RWPE2 (cell line): ENCODE measurements at regions not wholly inside any gene's neighbourhood (a gene's known extent, or its start where the extent isn't known, plus 50 kb on each side); places are given as distances from the start of the nearest gene placed in this dataset.
A peak's percentile ranks its signal among the peaks of the same experiment; 100 is the strongest.

Source experiments
- ATAC-seq: fragments of 200-7000 bp; cut with Tn5 transposase; 3 replicates; pipeline ENCODE4 v1.9.1; 2021; ENCODE audit warnings: low read depth
- DNase-seq: peaks from one replicate; pipeline ENCODE4 v3.0.0-alpha.2; 2020; ENCODE audit warnings: low spot score
- H3K27ac ChIP-seq: fragments of 450-650 bp; 2 replicates; pipeline ENCODE4 v1.5.1; 2017; ENCODE audit warnings: mild to moderate bottlenecking; ENCODE audit not compliant: poor library complexity, severe bottlenecking
- H3K27me3 ChIP-seq: fragments of 250-450 bp; sonication (Bioruptor Pico); 2 replicates; pipeline ENCODE4 v1.5.1; 2021; ENCODE audit warnings: mild to moderate bottlenecking, moderate library complexity; ENCODE audit not compliant: insufficient read depth, poor library complexity, severe bottlenecking
- H3K36me3 ChIP-seq: fragments of 250-450 bp; sonication (Bioruptor Pico); 2 replicates; pipeline ENCODE4 v1.5.1; 2020; ENCODE audit warnings: low read depth, mild to moderate bottlenecking, moderate library complexity
- H3K4me1 ChIP-seq: fragments of 250-450 bp; sonication (Bioruptor Pico); 2 replicates; pipeline ENCODE4 v1.5.1; 2021; ENCODE audit warnings: mild to moderate bottlenecking, moderate library complexity; ENCODE audit not compliant: insufficient read depth, poor library complexity, severe bottlenecking
- H3K4me3 ChIP-seq: fragments of 250-450 bp; sonication (Bioruptor Pico); 2 replicates; pipeline ENCODE4 v1.5.1; 2021; ENCODE audit warnings: mild to moderate bottlenecking, moderate library complexity; ENCODE audit not compliant: severe bottlenecking
- H3K9me3 ChIP-seq: fragments of 250-450 bp; sonication (Bioruptor Pico); 2 replicates; pipeline ENCODE4 v1.5.1; 2021; ENCODE audit warnings: mild to moderate bottlenecking, moderate library complexity; ENCODE audit not compliant: severe bottlenecking
- CTCF ChIP-seq: fragments of 450-650 bp; IDR thresholded peaks from one replicate; pipeline ENCODE4 v1.5.1; 2017; ENCODE audit warnings: mild to moderate bottlenecking, moderate library complexity; ENCODE audit not compliant: poor library complexity, severe bottlenecking

- DNase-seq (no peak), ATAC-seq (no peak)
- no peaks in the 10 kb centered on the region for H3K9me3 ChIP-seq
- no peak for TF ChIP-seq CTCF
- H3K27me3 ChIP-seq, result no peaks in the 10 kb centered on the region
- no peaks in the 10 kb centered on the region for H3K36me3 ChIP-seq
- no peak overlapping the region for H3K27ac ChIP-seq
- H3K4me1 ChIP-seq, result no peaks in the 10 kb centered on the region
- H3K4me3 ChIP-seq, result no peak overlapping the region
These were observed 439.3 kb upstream of the CDH8 start for GRCh38 chr16:62475573-62475972.

GRCh38 chr16:62462971-62463370 lies 426.7 kb upstream of the CDH8 start:
- Histone ChIP-seq H3K4me3 (no peak overlapping the region), H3K9me3 (no peaks in the 10 kb centered on the region)
- no peak for TF ChIP-seq CTCF

GRCh38 chr16:62450291-62450690 lies 414.1 kb upstream of the CDH8 start:
- no peak for TF ChIP-seq CTCF
- no peaks in the 10 kb centered on the region for H3K9me3 ChIP-seq
- no peaks in the 10 kb centered on the region for H3K27me3 ChIP-seq
- H3K4me3 ChIP-seq, result no peak overlapping the region
- H3K27ac ChIP-seq, result no peak overlapping the region
- peaks cover 5% of the 10 kb centered on the region for H3K4me1 ChIP-seq
- H3K36me3 ChIP-seq, result no peaks in the 10 kb centered on the region
- DNase-seq (no peak), ATAC-seq (no peak)

More at GRCh38 chr16:62462971-62463370, 426.7 kb upstream of the CDH8 start:
- H3K27ac ChIP-seq, result no peak overlapping the region
- H3K36me3 ChIP-seq, result no peaks in the 10 kb centered on the region
- H3K27me3 ChIP-seq, result peaks cover 3% of the 10 kb centered on the region
- H3K4me1 ChIP-seq, result no peaks in the 10 kb centered on the region
- no peak for ATAC-seq
- DNase-seq, result no peak

- ATAC-seq (peak; percentile 36; the same call in 2 of the 3 replicates), DNase-seq (no peak)
- Histone ChIP-seq H3K27me3 (no peaks in the 10 kb centered on the region), H3K4me3 (no peak overlapping the region), H3K36me3 (no peaks in the 10 kb centered on the region), H3K27ac (no peak overlapping the region), H3K9me3 (peaks cover 5% of the 10 kb centered on the region), H3K4me1 (peaks cover 5% of the 10 kb centered on the region)
- no peak for TF ChIP-seq CTCF
These were observed 409.7 kb upstream of the CDH8 start for GRCh38 chr16:62445909-62446308.

GRCh38 chr16:62424206-62424605 lies 388.0 kb upstream of the CDH8 start:
- Histone ChIP-seq H3K4me1 (no peaks in the 10 kb centered on the region), H3K27ac (no peak overlapping the region), H3K4me3 (no peak overlapping the region), H3K36me3 (no peaks in the 10 kb centered on the region), H3K27me3 (no peaks in the 10 kb centered on the region), H3K9me3 (no peaks in the 10 kb centered on the region)
- DNase-seq, result no peak
- no peak for ATAC-seq
- no peak for TF ChIP-seq CTCF
